ENCODE measurements at regions not wholly inside any gene's neighbourhood (a gene's known extent, or its start where the extent isn't known, plus 50 kb on each side); places are given as distances from the start of the nearest gene placed in this dataset.

DNA sequence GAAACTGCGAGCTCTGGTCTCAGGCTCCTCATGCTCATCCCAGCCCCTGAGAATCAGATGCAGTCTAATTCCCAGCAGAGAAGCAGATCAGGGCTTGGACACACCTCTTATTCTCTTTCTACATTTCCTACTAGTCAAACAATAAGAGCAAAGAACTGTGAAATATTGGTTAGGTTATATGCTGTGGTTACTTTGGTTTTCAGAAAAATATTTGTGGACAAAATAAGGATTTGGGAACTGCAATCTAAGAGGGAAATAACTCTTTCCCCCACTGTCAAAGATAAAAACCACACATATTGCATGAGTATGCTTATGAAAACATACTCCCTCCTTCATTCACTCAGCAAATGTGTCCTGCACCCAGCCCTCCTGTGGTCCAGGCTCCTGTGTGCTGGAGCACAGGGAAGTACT is 164.5 kb upstream of the S1PR3 start:
- TF ChIP-seq, protein P1, sequence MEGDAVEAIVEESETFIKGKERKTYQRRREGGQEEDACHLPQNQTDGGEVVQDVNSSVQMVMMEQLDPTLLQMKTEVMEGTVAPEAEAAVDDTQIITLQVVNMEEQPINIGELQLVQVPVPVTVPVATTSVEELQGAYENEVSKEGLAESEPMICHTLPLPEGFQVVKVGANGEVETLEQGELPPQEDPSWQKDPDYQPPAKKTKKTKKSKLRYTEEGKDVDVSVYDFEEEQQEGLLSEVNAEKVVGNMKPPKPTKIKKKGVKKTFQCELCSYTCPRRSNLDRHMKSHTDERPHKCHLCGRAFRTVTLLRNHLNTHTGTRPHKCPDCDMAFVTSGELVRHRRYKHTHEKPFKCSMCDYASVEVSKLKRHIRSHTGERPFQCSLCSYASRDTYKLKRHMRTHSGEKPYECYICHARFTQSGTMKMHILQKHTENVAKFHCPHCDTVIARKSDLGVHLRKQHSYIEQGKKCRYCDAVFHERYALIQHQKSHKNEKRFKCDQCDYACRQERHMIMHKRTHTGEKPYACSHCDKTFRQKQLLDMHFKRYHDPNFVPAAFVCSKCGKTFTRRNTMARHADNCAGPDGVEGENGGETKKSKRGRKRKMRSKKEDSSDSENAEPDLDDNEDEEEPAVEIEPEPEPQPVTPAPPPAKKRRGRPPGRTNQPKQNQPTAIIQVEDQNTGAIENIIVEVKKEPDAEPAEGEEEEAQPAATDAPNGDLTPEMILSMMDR (IDR thresholded peaks at IDR 0.05): no peak
- no peak for TF ChIP-seq POLR2AphosphoS5 (IDR thresholded peaks at IDR 0.05)

All from suprapubic skin (tissue), 3 donors.